Calu3 (cell line): ENCODE measurements at regions not wholly inside any gene's neighbourhood (a gene's known extent, or its start where the extent isn't known, plus 50 kb on each side); places are given as distances from the start of the nearest gene placed in this dataset.

Experiments
- BruUV-seq: library from RNA; stranded (reverse); fragments of 400-500 nt; replicated peaks from 2 replicates; lab custom pipeline; 2021; lab: Mats Ljungman, UMichigan
- CTCF ChIA-PET: fragments of 300-600 bp; sonication (Branson Sonifier 250); formaldehyde crosslinking; loops from one replicate; lab custom pipeline; 2022; ENCODE audit warnings: antibody characterized with exemption; lab: Charles Lee
- DNase-seq: peaks from one replicate; pipeline ENCODE4 v3.0.0; 2022
- H3K27ac Mint-ChIP-seq: one replicate; pipeline ENCODE4 v1.8.0; 2022; ENCODE audit warnings: mixed read lengths; ENCODE audit not compliant: unreplicated experiment
- H3K27me3 Mint-ChIP-seq: one replicate; pipeline ENCODE4 v1.8.0; 2022; ENCODE audit warnings: mixed read lengths; ENCODE audit not compliant: unreplicated experiment
- H3K36me3 Mint-ChIP-seq: one replicate; pipeline ENCODE4 v1.8.0; 2022; ENCODE audit warnings: mild to moderate bottlenecking, moderate library complexity, mixed read lengths; ENCODE audit not compliant: insufficient read depth, unreplicated experiment
- H3K4me1 Mint-ChIP-seq: one replicate; pipeline ENCODE4 v1.8.0; 2022; ENCODE audit warnings: mild to moderate bottlenecking, low read depth, mixed read lengths; ENCODE audit not compliant: unreplicated experiment
- H3K4me3 Mint-ChIP-seq: one replicate; pipeline ENCODE4 v1.8.0; 2022; ENCODE audit warnings: mild to moderate bottlenecking, low read depth, moderate library complexity, mixed read lengths; ENCODE audit not compliant: unreplicated experiment
- H3K9me3 Mint-ChIP-seq: one replicate; pipeline ENCODE4 v1.8.0; 2022; ENCODE audit warnings: low read depth, mixed read lengths; ENCODE audit not compliant: unreplicated experiment
- CTCF ChIP-seq: fragments of 200-600 bp; IDR thresholded peaks from one replicate; pipeline ENCODE4 v1.8.0; 2022; ENCODE audit warnings: antibody characterized with exemption; ENCODE audit not compliant: unreplicated experiment
- intact Hi-C: fragments of 100-400 bp; cut with micrococcal nuclease; formaldehyde crosslinking; loops from one replicate; pipeline ENCODE4 v1.10.0; 2022; ENCODE audit not compliant: unreplicated experiment

- H3K4me1 Mint-ChIP-seq = no peaks in the 10 kb centered on the region
- H3K27me3 Mint-ChIP-seq = peaks cover 22% of the 10 kb centered on the region
- H3K27ac Mint-ChIP-seq = no peak overlapping the region
- DNase-seq = no peak
- no peak overlapping the region for H3K4me3 Mint-ChIP-seq
- no peaks in the 10 kb centered on the region for H3K9me3 Mint-ChIP-seq
- no peak for TF ChIP-seq CTCF
- CTCF ChIA-PET = no interaction called here
- H3K36me3 Mint-ChIP-seq = no peaks in the 10 kb centered on the region
- intact Hi-C loops = no loop called here
- no TSS peak for BruUV-seq
Observed at GRCh38 chr18:38718365-38718901, 1152.8 kb upstream of the CELF4 start.

DNA sequence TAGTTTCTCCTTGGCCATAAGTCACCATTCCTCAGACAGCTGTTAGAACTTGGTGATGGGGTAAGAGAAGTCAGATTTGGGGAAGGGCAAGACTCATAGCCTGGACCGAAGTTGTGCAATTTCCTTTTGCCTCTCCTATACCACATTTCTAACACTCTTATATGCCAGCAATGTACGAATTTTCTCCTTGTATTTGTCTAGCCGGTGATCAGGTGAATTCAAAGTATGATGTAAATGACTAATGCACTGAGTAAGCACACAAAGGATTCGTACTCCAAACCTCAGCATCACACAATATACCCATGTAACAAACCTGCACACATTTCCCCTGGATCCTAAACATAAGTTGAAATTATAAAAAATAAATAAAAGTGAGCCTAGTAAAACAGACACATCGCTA, 1143.5 kb upstream of the CELF4 start:
- BruUV-seq = no TSS peak
- CTCF ChIA-PET = no interaction called here
- DNase-seq = no peak

DNA sequence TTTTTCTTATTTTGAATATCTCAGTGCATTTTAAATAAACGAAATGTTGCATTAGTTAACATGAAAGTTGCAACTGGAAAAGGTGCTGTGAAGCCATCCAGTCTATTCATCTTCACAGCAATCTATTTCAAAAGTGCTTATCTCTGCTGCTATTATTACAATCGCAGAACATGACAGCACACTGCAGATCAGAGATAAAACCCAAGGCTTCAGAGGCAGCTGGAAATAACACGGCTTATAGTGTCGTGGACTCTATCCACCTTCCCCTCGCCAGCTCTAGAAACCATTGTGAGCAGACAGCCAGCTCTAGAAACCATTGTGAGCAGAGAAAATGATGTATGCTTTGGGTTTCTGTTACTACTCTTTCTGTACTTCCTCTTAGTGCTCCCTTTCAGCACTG, 1140.8 kb upstream of the CELF4 start:
- TF ChIP-seq CTCF = no peak

More for the DNA sequence above, 1143.5 kb upstream of the CELF4 start:
- Mint-ChIP-seq H3K27me3 (peaks cover 27% of the 10 kb centered on the region), H3K4me1 (no peaks in the 10 kb centered on the region), H3K9me3 (peaks cover 6% of the 10 kb centered on the region), H3K36me3 (no peaks in the 10 kb centered on the region), H3K27ac (no peak overlapping the region), H3K4me3 (no peak overlapping the region)
- intact Hi-C loops = no loop called here
- TF ChIP-seq CTCF = no peak

GRCh38 chr18:38698088-38698487, 1132.5 kb upstream of the CELF4 start:
- no TSS peak for BruUV-seq
- CTCF ChIA-PET = no interaction called here
- TF ChIP-seq CTCF = no peak
- no peak for DNase-seq
- H3K36me3 Mint-ChIP-seq = no peaks in the 10 kb centered on the region
- H3K4me3 Mint-ChIP-seq = no peak overlapping the region
- no peak overlapping the region for H3K27ac Mint-ChIP-seq
- intact Hi-C loops = no loop called here
- H3K9me3 Mint-ChIP-seq = no peaks in the 10 kb centered on the region
- H3K27me3 Mint-ChIP-seq = no peaks in the 10 kb centered on the region
- H3K4me1 Mint-ChIP-seq = no peaks in the 10 kb centered on the region

More for the DNA sequence above, 1140.8 kb upstream of the CELF4 start:
- no peaks in the 10 kb centered on the region for H3K27me3 Mint-ChIP-seq
- H3K27ac Mint-ChIP-seq = no peak overlapping the region
- no peak for DNase-seq
- H3K36me3 Mint-ChIP-seq = no peaks in the 10 kb centered on the region
- no peak overlapping the region for H3K4me3 Mint-ChIP-seq
- CTCF ChIA-PET = no interaction called here
- BruUV-seq = no TSS peak
- no peaks in the 10 kb centered on the region for H3K4me1 Mint-ChIP-seq
- intact Hi-C loops = no loop called here
- H3K9me3 Mint-ChIP-seq = peaks cover 9% of the 10 kb centered on the region
